ENCODE measurements at regions not wholly inside any gene's neighbourhood (a gene's known extent, or its start where the extent isn't known, plus 50 kb on each side); places are given as distances from the start of the nearest gene placed in this dataset.

DNA sequence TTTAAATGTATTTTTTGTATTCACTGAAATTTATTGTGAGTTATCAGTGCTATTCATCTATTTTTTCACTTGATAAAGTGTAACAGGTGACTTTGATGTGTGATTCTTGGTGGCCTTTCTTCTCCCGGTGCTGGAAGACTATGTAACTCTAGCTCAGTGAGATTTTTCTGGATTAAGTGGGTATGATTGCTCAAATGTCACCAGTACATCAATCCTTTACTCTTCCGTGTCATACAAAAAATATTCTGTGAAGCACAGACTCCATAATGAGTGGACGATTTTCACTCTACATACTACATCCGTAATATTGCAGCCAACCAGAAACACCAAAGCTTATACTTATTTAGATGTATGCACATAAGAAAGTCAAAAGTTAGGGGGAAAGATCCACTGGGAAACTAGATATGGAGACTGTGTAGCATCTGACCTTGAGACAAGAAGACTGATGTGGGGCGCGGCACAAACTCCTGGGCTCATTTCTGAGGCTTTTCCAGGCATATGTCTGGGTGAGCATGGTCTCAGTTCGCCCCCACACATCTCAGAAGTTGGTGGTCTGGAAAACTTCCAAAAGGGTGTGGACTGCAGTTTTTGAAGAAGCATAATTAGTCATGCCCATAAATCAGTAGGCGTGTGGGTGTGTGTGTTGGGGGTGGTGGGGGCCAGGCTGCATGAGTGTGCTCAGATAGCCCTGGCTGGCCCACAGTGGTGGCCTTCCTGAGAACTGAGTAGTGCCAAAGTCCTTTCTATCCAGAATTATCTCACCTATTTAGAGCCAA is 53.9 kb upstream of the TENM3 start:
- Histone ChIP-seq H3K4me1 (peaks cover 0 to 4% (median 2%) of the 10 kb centered on the region in 4 donors), H3K4me3 (no peak overlapping the region), H3K9me3 (no peaks in the 10 kb centered on the region), H3K27ac (replicated peaks in 1 of 4) (no peak overlapping the region), H3K27me3 (no peaks in the 10 kb centered on the region), H3K36me3 (no peaks in the 10 kb centered on the region)
- intact Hi-C loops (cut with DNase I) = no loop called here
- TF ChIP-seq POLR2AphosphoS5 (IDR thresholded peaks at IDR 0.05) (no peak), EP300 (IDR thresholded peaks at IDR 0.05) (no peak), POLR2A (IDR thresholded peaks at IDR 0.05; ENCODE audit: low read depth) (no peak)
- TF ChIP-seq, protein P1, sequence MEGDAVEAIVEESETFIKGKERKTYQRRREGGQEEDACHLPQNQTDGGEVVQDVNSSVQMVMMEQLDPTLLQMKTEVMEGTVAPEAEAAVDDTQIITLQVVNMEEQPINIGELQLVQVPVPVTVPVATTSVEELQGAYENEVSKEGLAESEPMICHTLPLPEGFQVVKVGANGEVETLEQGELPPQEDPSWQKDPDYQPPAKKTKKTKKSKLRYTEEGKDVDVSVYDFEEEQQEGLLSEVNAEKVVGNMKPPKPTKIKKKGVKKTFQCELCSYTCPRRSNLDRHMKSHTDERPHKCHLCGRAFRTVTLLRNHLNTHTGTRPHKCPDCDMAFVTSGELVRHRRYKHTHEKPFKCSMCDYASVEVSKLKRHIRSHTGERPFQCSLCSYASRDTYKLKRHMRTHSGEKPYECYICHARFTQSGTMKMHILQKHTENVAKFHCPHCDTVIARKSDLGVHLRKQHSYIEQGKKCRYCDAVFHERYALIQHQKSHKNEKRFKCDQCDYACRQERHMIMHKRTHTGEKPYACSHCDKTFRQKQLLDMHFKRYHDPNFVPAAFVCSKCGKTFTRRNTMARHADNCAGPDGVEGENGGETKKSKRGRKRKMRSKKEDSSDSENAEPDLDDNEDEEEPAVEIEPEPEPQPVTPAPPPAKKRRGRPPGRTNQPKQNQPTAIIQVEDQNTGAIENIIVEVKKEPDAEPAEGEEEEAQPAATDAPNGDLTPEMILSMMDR (IDR thresholded peaks at IDR 0.05) = no peak
- DNase-seq (ENCODE audit: extremely low spot score) = no peak
- WGBS = 80% methylated on average over 8 of the region's 8 CpGs

- WGBS = 70% methylated on average over 8 of the region's 8 CpGs
- TF ChIP-seq POLR2AphosphoS5 (IDR thresholded peaks at IDR 0.05) = no peak
- Histone ChIP-seq H3K4me1 (peaks cover 0 to 4% (median 2%) of the 10 kb centered on the region in 4 donors), H3K4me3 (no peak overlapping the region), H3K27ac (replicated peaks in 1 of 4) (no peak overlapping the region), H3K27me3 (no peaks in the 10 kb centered on the region), H3K9me3 (no peaks in the 10 kb centered on the region), H3K36me3 (no peaks in the 10 kb centered on the region)
- no peak for DNase-seq (ENCODE audit: extremely low spot score)
- intact Hi-C loops (cut with DNase I) = no loop called here
Measured at GRCh38 chr4:182190306-182190705, 52.9 kb upstream of the TENM3 start.

DNA sequence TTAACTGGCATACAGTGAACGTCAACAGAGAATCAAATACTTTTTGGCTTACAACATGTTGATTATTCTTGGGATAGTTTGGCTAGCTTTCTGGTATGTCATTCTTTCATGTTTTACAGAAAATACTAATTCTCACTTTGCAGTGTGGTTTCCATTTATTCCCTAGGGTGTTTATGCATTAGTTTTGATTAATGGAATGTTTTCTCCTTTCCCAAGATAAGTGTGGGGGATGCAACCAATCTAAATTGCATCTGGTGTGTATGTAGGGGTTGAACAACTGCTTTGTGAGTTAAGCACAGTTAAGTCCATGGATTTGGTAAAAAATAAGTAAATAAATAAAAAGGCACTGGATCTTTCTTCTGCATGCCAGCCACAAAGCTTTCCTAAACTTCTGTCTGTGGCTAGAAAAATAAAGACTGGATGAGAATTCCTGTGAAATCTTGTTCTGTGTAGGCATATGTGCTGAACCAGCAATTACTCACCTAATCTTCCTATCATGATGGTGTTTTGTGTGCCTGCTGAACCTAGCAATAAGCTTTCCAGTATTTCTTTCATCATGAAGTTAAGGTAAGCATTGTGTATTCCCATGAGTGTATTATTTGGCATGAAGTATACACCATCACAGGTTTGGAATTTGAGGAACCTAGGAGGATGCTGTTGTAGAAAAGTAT is 50.6 kb upstream of the TENM3 start:
- no peak overlapping the region for H3K27ac ChIP-seq (replicated peaks in 1 of 4)
- WGBS = 32% methylated on average over 1 of the region's 1 CpG
- no peak for DNase-seq (ENCODE audit: extremely low spot score)
- TF ChIP-seq EP300 (IDR thresholded peaks at IDR 0.05) (no peak), POLR2AphosphoS5 (IDR thresholded peaks at IDR 0.05) (no peak), POLR2A (IDR thresholded peaks at IDR 0.05; ENCODE audit: low read depth) (no peak)
- TF ChIP-seq, protein P1 (IDR thresholded peaks at IDR 0.05) = no peak
- H3K9me3 ChIP-seq = no peaks in the 10 kb centered on the region
- no peaks in the 10 kb centered on the region for H3K36me3 ChIP-seq
- peaks cover 0 to 4% (median 2%) of the 10 kb centered on the region in 4 donors for H3K4me1 ChIP-seq
- intact Hi-C loops (cut with DNase I) = no loop called here
- H3K27me3 ChIP-seq = no peaks in the 10 kb centered on the region
- H3K4me3 ChIP-seq = no peak overlapping the region

DNA sequence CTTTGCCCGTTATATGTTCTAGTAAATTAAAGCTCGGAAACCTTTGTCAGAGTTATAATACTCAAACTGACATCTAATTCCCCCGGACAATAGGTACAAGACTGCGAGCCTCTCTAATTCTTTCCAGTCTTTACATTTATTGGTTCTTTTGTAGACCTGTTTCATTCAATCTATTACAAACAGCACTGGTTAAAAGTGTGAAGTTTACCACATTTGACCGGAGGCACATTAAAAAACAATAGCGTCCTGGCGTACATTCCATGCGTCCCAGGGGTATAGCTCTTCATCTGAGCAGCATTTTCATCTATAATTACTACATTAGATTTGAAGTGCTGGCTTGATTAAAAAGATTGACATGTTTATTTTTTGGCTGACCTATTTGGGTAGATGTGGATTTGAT is 49.9 kb upstream of the TENM3 start:
- TF ChIP-seq POLR2A (IDR thresholded peaks at IDR 0.05; ENCODE audit: low read depth) = no peak

More for the DNA sequence above, 49.9 kb upstream of the TENM3 start:
- Histone ChIP-seq H3K36me3 (no peaks in the 10 kb centered on the region), H3K27me3 (no peaks in the 10 kb centered on the region), H3K27ac (replicated peaks in 1 of 4) (no peak overlapping the region), H3K9me3 (no peaks in the 10 kb centered on the region), H3K4me1 (peaks cover 0 to 4% (median 2%) of the 10 kb centered on the region in 4 donors), H3K4me3 (no peak overlapping the region)
- intact Hi-C loops (cut with DNase I) = no loop called here
- DNase-seq (ENCODE audit: extremely low spot score) = no peak
- WGBS = 91% methylated on average over 8 of the region's 8 CpGs

Small RNA genes in the stretch of these regions (small RNA-seq; reads per million reads assigned to genes)
- gene AC018710.1 (0 reads per million in 3 donors), gene AC019235.1 (0 reads per million in 3 donors), gene MIR1305 (0 reads per million in 3 donors), gene RF00571 (0 reads per million in 3 donors), gene RN7SKP13 (0 reads per million in 3 donors), gene RNA5SP173 (0 to 0.37 (median 0.25) reads per million in 3 donors), gene RNU1-45P (0 reads per million in 3 donors)

Measured in esophagus muscularis mucosa (tissue), 4 donors.